ENCODE measurements at regions not wholly inside any gene's neighbourhood (a gene's known extent, or its start where the extent isn't known, plus 50 kb on each side); places are given as distances from the start of the nearest gene placed in this dataset.

DNA sequence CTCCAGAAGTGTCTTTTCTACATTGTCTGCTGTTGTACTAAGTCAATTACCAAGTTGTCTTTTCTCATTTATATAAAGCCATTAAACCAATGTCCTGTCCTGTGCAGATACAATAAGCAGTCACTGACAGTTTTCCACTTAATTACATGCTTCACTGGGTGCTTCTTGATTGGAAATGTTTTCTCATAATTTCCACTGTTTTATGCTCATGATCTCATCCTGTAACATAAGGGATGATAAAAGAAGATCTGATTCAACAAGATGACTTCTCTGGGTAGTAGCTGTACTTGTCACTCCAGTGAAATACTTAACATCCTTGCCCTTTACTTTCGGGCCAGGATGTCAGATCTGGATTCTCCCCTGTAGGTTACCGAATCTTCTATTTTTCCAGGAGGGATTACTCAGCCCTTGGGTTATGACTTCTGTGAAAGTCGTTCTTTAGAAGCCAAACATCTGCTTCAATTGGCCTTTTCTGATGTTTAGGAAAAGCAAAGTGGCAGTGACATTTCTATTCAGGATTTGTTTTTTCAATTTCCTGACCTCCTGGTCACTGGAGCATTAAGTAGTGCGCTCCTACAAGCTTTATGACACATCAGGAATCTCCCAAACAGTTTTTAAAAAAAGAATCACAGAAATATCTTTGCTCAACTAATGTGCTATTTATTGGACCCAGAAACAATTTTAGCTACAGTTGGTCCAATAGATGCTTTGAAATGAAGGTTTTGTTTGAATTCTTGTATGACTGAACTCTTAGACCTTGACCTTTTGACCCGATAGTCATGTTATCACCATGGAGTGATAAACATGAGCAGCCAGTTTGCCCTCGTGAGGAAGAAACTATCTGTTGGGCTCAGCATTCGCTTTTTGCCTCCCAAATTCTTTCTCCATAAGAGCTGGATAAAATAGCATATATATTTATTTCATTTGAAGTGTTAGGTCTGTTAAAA, 234.5 kb upstream of the SSTR1 start:
- TF ChIP-seq, protein P1, sequence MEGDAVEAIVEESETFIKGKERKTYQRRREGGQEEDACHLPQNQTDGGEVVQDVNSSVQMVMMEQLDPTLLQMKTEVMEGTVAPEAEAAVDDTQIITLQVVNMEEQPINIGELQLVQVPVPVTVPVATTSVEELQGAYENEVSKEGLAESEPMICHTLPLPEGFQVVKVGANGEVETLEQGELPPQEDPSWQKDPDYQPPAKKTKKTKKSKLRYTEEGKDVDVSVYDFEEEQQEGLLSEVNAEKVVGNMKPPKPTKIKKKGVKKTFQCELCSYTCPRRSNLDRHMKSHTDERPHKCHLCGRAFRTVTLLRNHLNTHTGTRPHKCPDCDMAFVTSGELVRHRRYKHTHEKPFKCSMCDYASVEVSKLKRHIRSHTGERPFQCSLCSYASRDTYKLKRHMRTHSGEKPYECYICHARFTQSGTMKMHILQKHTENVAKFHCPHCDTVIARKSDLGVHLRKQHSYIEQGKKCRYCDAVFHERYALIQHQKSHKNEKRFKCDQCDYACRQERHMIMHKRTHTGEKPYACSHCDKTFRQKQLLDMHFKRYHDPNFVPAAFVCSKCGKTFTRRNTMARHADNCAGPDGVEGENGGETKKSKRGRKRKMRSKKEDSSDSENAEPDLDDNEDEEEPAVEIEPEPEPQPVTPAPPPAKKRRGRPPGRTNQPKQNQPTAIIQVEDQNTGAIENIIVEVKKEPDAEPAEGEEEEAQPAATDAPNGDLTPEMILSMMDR (conservative IDR thresholded peaks at IDR 0.05; ENCODE audit: low read depth, low read length), result no peak
- TF ChIP-seq EZH2 (IDR thresholded peaks at IDR 0.05; ENCODE audit: borderline replicate concordance, low read depth, low read length, poor library complexity, severe bottlenecking), result no peak
